Gastroesophageal sphincter (tissue), 4 donors: ENCODE measurements at regions not wholly inside any gene's neighbourhood (a gene's known extent, or its start where the extent isn't known, plus 50 kb on each side); places are given as distances from the start of the nearest gene placed in this dataset.

Source experiments
- ATAC-seq: fragments of 150-250 bp; one replicate; pipeline ENCODE4 v1.9.1; 2016; ENCODE audit warnings: mild to moderate bottlenecking, moderate library complexity
- H3K27ac ChIP-seq, 4 donors: fragments of 200-600 bp; sonication (generic) in 3 of 4; 1 replicate in 3 of 4; 2 replicates in 1 of 4; pipeline ENCODE4 v1.5.1; 2016 to 2019
- H3K27me3 ChIP-seq: fragments of 200-600 bp; sonication (generic); one replicate; pipeline ENCODE4 v1.5.1; 2019
- H3K36me3 ChIP-seq, 2 donors: fragments of 200-600 bp; sonication (generic); one replicate each; pipeline ENCODE4 v1.5.1; 2019; ENCODE audit warnings: control low read depth in 1 of 2
- H3K4me1 ChIP-seq, 3 donors: fragments of 200-600 bp; sonication (generic); 1 replicate in 2 of 3; 2 replicates in 1 of 3; pipeline ENCODE4 v1.5.1; 2016 to 2019; ENCODE audit warnings: control low read depth in 2 of 3
- H3K4me3 ChIP-seq, 2 donors: fragments of 200-600 bp; sonication (generic); one replicate each; pipeline ENCODE4 v1.5.1; 2019; ENCODE audit warnings: mild to moderate bottlenecking in 1 of 2, moderate library complexity in 1 of 2
- H3K9me3 ChIP-seq, 3 donors: fragments of 200-600 bp; sonication (generic); one replicate each; pipeline ENCODE4 v1.5.1; 2017 to 2019; ENCODE audit warnings: control low read depth in 2 of 3
- CTCF ChIP-seq, 4 experiments: fragments of 200-600 bp in 2 of 4; fragments of 450-650 bp in 2 of 4; sonication (generic) in 1 of 4; IDR thresholded peaks; one replicate each; pipeline ENCODE4 v1.5.1; 2017 to 2019; ENCODE audit warnings: antibody characterized with exemption in 4 of 4, mild to moderate bottlenecking in 2 of 4, moderate library complexity in 2 of 4
- EP300 ChIP-seq: sonication (generic); formaldehyde crosslinking; IDR thresholded peaks from one replicate; pipeline ENCODE4 v1.6.1; 2017; ENCODE audit warnings: antibody characterized with exemption, mild to moderate bottlenecking
- POLR2A ChIP-seq, 2 donors: fragments of 450-650 bp; IDR thresholded peaks; one replicate each; pipeline ENCODE4 v1.6.1; 2017; ENCODE audit warnings: antibody characterized with exemption in 2 of 2, mild to moderate bottlenecking in 2 of 2, moderate library complexity in 1 of 2
- POLR2AphosphoS5 ChIP-seq: sonication (generic); formaldehyde crosslinking; IDR thresholded peaks from one replicate; pipeline ENCODE4 v1.6.1; 2017; ENCODE audit warnings: antibody characterized with exemption
- WGBS, 2 donors: methylation state at CpG; one replicate each; pipeline ENCODE4 v1.1.5; 2018; ENCODE audit warnings: low coverage in 1 of 2; 5-methylcytosine and 5-hydroxymethylcytosine counted together

- H3K4me3 ChIP-seq = no peak overlapping the region
- H3K4me1 ChIP-seq = no peaks in the 10 kb centered on the region
- WGBS, 2 donors = 91 to 100% methylated on average over 2 to 3 of the region's 3 CpGs
- no peaks in the 10 kb centered on the region for H3K9me3 ChIP-seq
- H3K27me3 ChIP-seq = no peaks in the 10 kb centered on the region
- no peak for ATAC-seq
- H3K36me3 ChIP-seq = no peaks in the 10 kb centered on the region
- no peak overlapping the region for H3K27ac ChIP-seq
- TF ChIP-seq POLR2A (IDR thresholded peaks at IDR 0.05) = no peak
- TF ChIP-seq EP300 = no peak
- no peak for TF ChIP-seq POLR2AphosphoS5
Measured at GRCh38 chr6:23339268-23339667, 769.9 kb downstream of the HDGFL1 start.

- Histone ChIP-seq H3K27me3 (no peaks in the 10 kb centered on the region), H3K27ac (no peak overlapping the region), H3K9me3 (no peaks in the 10 kb centered on the region), H3K4me1 (no peaks in the 10 kb centered on the region), H3K4me3 (no peak overlapping the region), H3K36me3 (no peaks in the 10 kb centered on the region)
- ATAC-seq = no peak
- TF ChIP-seq EP300 (no peak), POLR2A (IDR thresholded peaks at IDR 0.05) (no peak), CTCF (IDR thresholded peaks at IDR 0.05) (no peak), POLR2AphosphoS5 (no peak)
- WGBS, 2 donors = 61 to 80% methylated on average over 2 to 3 of the region's 3 CpGs
Measured at GRCh38 chr6:23340271-23340670, 770.9 kb downstream of the HDGFL1 start.

- no peak overlapping the region for H3K27ac ChIP-seq
- 74 to 81% methylated on average over 4 to 5 of the region's 5 CpGs for WGBS, 2 donors
- no peaks in the 10 kb centered on the region for H3K36me3 ChIP-seq
- H3K4me1 ChIP-seq = no peaks in the 10 kb centered on the region
- no peak overlapping the region for H3K4me3 ChIP-seq
- H3K27me3 ChIP-seq = no peaks in the 10 kb centered on the region
- no peak for ATAC-seq
- H3K9me3 ChIP-seq = no peaks in the 10 kb centered on the region
- TF ChIP-seq POLR2A (IDR thresholded peaks at IDR 0.05) = no peak
- TF ChIP-seq CTCF (IDR thresholded peaks at IDR 0.05) = no peak
- no peak for TF ChIP-seq EP300
- TF ChIP-seq POLR2AphosphoS5 = no peak
Measured at GRCh38 chr6:23343610-23344306, 774.4 kb downstream of the HDGFL1 start.

GRCh38 chr6:23348185-23348584, 777.8 kb upstream of the NRSN1 start:
- no peaks in the 10 kb centered on the region for H3K4me1 ChIP-seq
- H3K27ac ChIP-seq = no peak overlapping the region
- H3K9me3 ChIP-seq = no peaks in the 10 kb centered on the region
- 71 to 92% methylated on average over 2 to 3 of the region's 3 CpGs for whole genome bisulfite sequencing, 2 donors
- ATAC-seq = no peak
- no peak overlapping the region for H3K4me3 ChIP-seq
- TF ChIP-seq POLR2A (IDR thresholded peaks at IDR 0.05) = no peak
- no peak for TF ChIP-seq EP300
- TF ChIP-seq CTCF (IDR thresholded peaks at IDR 0.05) = no peak
- no peaks in the 10 kb centered on the region for H3K36me3 ChIP-seq
- H3K27me3 ChIP-seq = no peaks in the 10 kb centered on the region

GRCh38 chr6:23349521-23350147, 776.4 kb upstream of the NRSN1 start:
- Histone ChIP-seq H3K4me3 (no peak overlapping the region), H3K27ac (no peak overlapping the region), H3K27me3 (no peaks in the 10 kb centered on the region), H3K9me3 (no peaks in the 10 kb centered on the region), H3K4me1 (no peaks in the 10 kb centered on the region), H3K36me3 (no peaks in the 10 kb centered on the region)
- 22 to 37% methylated on average over 3 of the region's 3 CpGs for WGBS, 2 donors
- TF ChIP-seq CTCF (IDR thresholded peaks at IDR 0.05) (no peak), POLR2AphosphoS5 (no peak), EP300 (no peak), POLR2A (IDR thresholded peaks at IDR 0.05) (no peak)
- ATAC-seq = no peak
